ENCODE measurements at regions not wholly inside any gene's neighbourhood (a gene's known extent, or its start where the extent isn't known, plus 50 kb on each side); places are given as distances from the start of the nearest gene placed in this dataset.

GRCh38 chr14:48504921-48505320 lies 829.5 kb upstream of the MDGA2 start:
- intact Hi-C loops (cut with micrococcal nuclease) = no loop called here
- Histone ChIP-seq H3K27ac (ENCODE audit: low read depth, low read length) (no peak overlapping the region), H3K9me3 (ENCODE audit: control insufficient read depth in 1 of 2, low read length in 2 of 2) (no peaks in the 10 kb centered on the region), H3K27me3 (ENCODE audit: insufficient read depth, low read length) (no peaks in the 10 kb centered on the region), H3K36me3 (ENCODE audit: insufficient read depth, low read length) (no peaks in the 10 kb centered on the region), H3K4me3 (ENCODE audit: low read length in 2 of 2) (no peak overlapping the region), H3K4me1 (ENCODE audit: insufficient read depth, low read length) (no peaks in the 10 kb centered on the region)
- no peaks in the 10 kb centered on the region for H3K4me1 Mint-ChIP-seq
- no peak for DNase-seq
- no peak overlapping the region for H3K4me3 Mint-ChIP-seq
- ChIA-PET POLR2A (ENCODE audit: partially characterized antibody) (no interaction called here), CTCF (ENCODE audit: partially characterized antibody) (no interaction called here)
- no peaks in the 10 kb centered on the region for H3K36me3 Mint-ChIP-seq
- H3K9me3 Mint-ChIP-seq = peaks cover 0 to 8% (median 0%) of the 10 kb centered on the region in 8 donors
- H3K27ac Mint-ChIP-seq = no peak overlapping the region
- no peaks in the 10 kb centered on the region for H3K27me3 Mint-ChIP-seq

- Histone ChIP-seq H3K36me3 (ENCODE audit: insufficient read depth, low read length) (no peaks in the 10 kb centered on the region), H3K9me3 (ENCODE audit: control insufficient read depth in 1 of 2, low read length in 2 of 2) (no peaks in the 10 kb centered on the region), H3K4me3 (ENCODE audit: low read length in 2 of 2) (no peak overlapping the region), H3K4me1 (ENCODE audit: insufficient read depth, low read length) (no peaks in the 10 kb centered on the region), H3K27me3 (ENCODE audit: insufficient read depth, low read length) (no peaks in the 10 kb centered on the region), H3K27ac (ENCODE audit: low read depth, low read length) (no peak overlapping the region)
- ChIA-PET POLR2A (ENCODE audit: partially characterized antibody) (no interaction called here), CTCF (ENCODE audit: partially characterized antibody) (no interaction called here)
- no peak overlapping the region for H3K4me3 Mint-ChIP-seq
- H3K36me3 Mint-ChIP-seq = no peaks in the 10 kb centered on the region
- no peak for DNase-seq
- no peak overlapping the region for H3K27ac Mint-ChIP-seq
- H3K4me1 Mint-ChIP-seq = no peaks in the 10 kb centered on the region
- no peaks in the 10 kb centered on the region for H3K27me3 Mint-ChIP-seq
- intact Hi-C loops (cut with micrococcal nuclease) = no loop called here
- H3K9me3 Mint-ChIP-seq = peaks cover 0 to 10% (median 5%) of the 10 kb centered on the region in 8 donors
These were observed 815.4 kb upstream of the MDGA2 start for GRCh38 chr14:48490756-48491155.

GRCh38 chr14:48473944-48474343 lies 798.5 kb upstream of the MDGA2 start:
- intact Hi-C loops (cut with micrococcal nuclease) = no loop called here
- H3K36me3 ChIP-seq (ENCODE audit: insufficient read depth, low read length) = no peaks in the 10 kb centered on the region
- Mint-ChIP-seq H3K4me3 (no peak overlapping the region), H3K4me1 (no peaks in the 10 kb centered on the region), H3K27me3 (no peaks in the 10 kb centered on the region), H3K27ac (no peak overlapping the region), H3K9me3 (peaks cover 0 to 8% (median 3%) of the 10 kb centered on the region in 8 donors), H3K36me3 (no peaks in the 10 kb centered on the region)
- DNase-seq = no peak
- CTCF ChIA-PET (ENCODE audit: partially characterized antibody) = no interaction called here
- no peaks in the 10 kb centered on the region for H3K9me3 ChIP-seq (ENCODE audit: control insufficient read depth in 1 of 2, low read length in 2 of 2)
- no peaks in the 10 kb centered on the region for H3K27me3 ChIP-seq (ENCODE audit: insufficient read depth, low read length)
- H3K4me1 ChIP-seq (ENCODE audit: insufficient read depth, low read length) = no peaks in the 10 kb centered on the region
- no peak overlapping the region for H3K27ac ChIP-seq (ENCODE audit: low read depth, low read length)
- no peak overlapping the region for H3K4me3 ChIP-seq (ENCODE audit: low read length in 2 of 2)
- POLR2A ChIA-PET (ENCODE audit: partially characterized antibody) = no interaction called here

GRCh38 chr14:48456051-48456450 lies 780.6 kb upstream of the MDGA2 start:
- Mint-ChIP-seq H3K4me3 (no peak overlapping the region), H3K9me3 (peaks cover 0 to 3% (median 0%) of the 10 kb centered on the region in 8 donors), H3K4me1 (no peaks in the 10 kb centered on the region), H3K27me3 (no peaks in the 10 kb centered on the region), H3K27ac (no peak overlapping the region), H3K36me3 (no peaks in the 10 kb centered on the region)
- ChIA-PET CTCF (ENCODE audit: partially characterized antibody) (no interaction called here), POLR2A (ENCODE audit: partially characterized antibody) (no interaction called here)
- Histone ChIP-seq H3K4me3 (ENCODE audit: low read length in 2 of 2) (no peak overlapping the region), H3K27me3 (ENCODE audit: insufficient read depth, low read length) (no peaks in the 10 kb centered on the region), H3K4me1 (ENCODE audit: insufficient read depth, low read length) (no peaks in the 10 kb centered on the region), H3K36me3 (ENCODE audit: insufficient read depth, low read length) (no peaks in the 10 kb centered on the region), H3K27ac (ENCODE audit: low read depth, low read length) (no peak overlapping the region), H3K9me3 (ENCODE audit: control insufficient read depth in 1 of 2, low read length in 2 of 2) (no peaks in the 10 kb centered on the region)
- intact Hi-C loops (cut with micrococcal nuclease) = no loop called here
- no peak for DNase-seq

- H3K36me3 ChIP-seq (ENCODE audit: insufficient read depth, low read length) = no peaks in the 10 kb centered on the region
- Mint-ChIP-seq H3K27ac (no peak overlapping the region), H3K4me1 (no peaks in the 10 kb centered on the region), H3K9me3 (peaks cover 0 to 3% (median 0%) of the 10 kb centered on the region in 8 donors), H3K4me3 (no peak overlapping the region), H3K27me3 (no peaks in the 10 kb centered on the region), H3K36me3 (no peaks in the 10 kb centered on the region)
- H3K4me3 ChIP-seq (ENCODE audit: low read length in 2 of 2) = no peak overlapping the region
- no peak overlapping the region for H3K27ac ChIP-seq (ENCODE audit: low read depth, low read length)
- no peaks in the 10 kb centered on the region for H3K9me3 ChIP-seq (ENCODE audit: control insufficient read depth in 1 of 2, low read length in 2 of 2)
- ChIA-PET POLR2A (ENCODE audit: partially characterized antibody) (no interaction called here), CTCF (ENCODE audit: partially characterized antibody) (no interaction called here)
- H3K27me3 ChIP-seq (ENCODE audit: insufficient read depth, low read length) = no peaks in the 10 kb centered on the region
- no peaks in the 10 kb centered on the region for H3K4me1 ChIP-seq (ENCODE audit: insufficient read depth, low read length)
- DNase-seq = no peak
- intact Hi-C loops (cut with micrococcal nuclease) = no loop called here
These were observed 779.5 kb upstream of the MDGA2 start for GRCh38 chr14:48454887-48455286.

- no peak for DNase-seq
- no peak overlapping the region for H3K27ac Mint-ChIP-seq
- H3K4me1 ChIP-seq (ENCODE audit: insufficient read depth, low read length) = no peaks in the 10 kb centered on the region
- H3K4me3 ChIP-seq (ENCODE audit: low read length in 2 of 2) = no peak overlapping the region
- no peaks in the 10 kb centered on the region for H3K36me3 Mint-ChIP-seq
- ChIA-PET POLR2A (ENCODE audit: partially characterized antibody) (no interaction called here), CTCF (ENCODE audit: partially characterized antibody) (no interaction called here)
- H3K4me1 Mint-ChIP-seq = no peaks in the 10 kb centered on the region
- no peaks in the 10 kb centered on the region for H3K27me3 Mint-ChIP-seq
- H3K4me3 Mint-ChIP-seq = no peak overlapping the region
- H3K9me3 ChIP-seq (ENCODE audit: control insufficient read depth in 1 of 2, low read length in 2 of 2) = no peaks in the 10 kb centered on the region
- intact Hi-C loops (cut with micrococcal nuclease) = no loop called here
- H3K9me3 Mint-ChIP-seq = peaks cover 0 to 4% (median 0%) of the 10 kb centered on the region in 8 donors
- H3K27me3 ChIP-seq (ENCODE audit: insufficient read depth, low read length) = no peaks in the 10 kb centered on the region
- H3K36me3 ChIP-seq (ENCODE audit: insufficient read depth, low read length) = no peaks in the 10 kb centered on the region
- H3K27ac ChIP-seq (ENCODE audit: low read depth, low read length) = no peak overlapping the region
These were observed 777.1 kb upstream of the MDGA2 start for GRCh38 chr14:48452437-48452995.

GRCh38 chr14:48435221-48435620 lies 759.8 kb upstream of the MDGA2 start:
- no peak overlapping the region for H3K27ac Mint-ChIP-seq
- no peaks in the 10 kb centered on the region for H3K9me3 ChIP-seq (ENCODE audit: control insufficient read depth in 1 of 2, low read length in 2 of 2)
- no peak overlapping the region for H3K27ac ChIP-seq (ENCODE audit: low read depth, low read length)
- no peak overlapping the region for H3K4me3 ChIP-seq (ENCODE audit: low read length in 2 of 2)
- no peak for DNase-seq
- CTCF ChIA-PET (ENCODE audit: partially characterized antibody) = no interaction called here
- POLR2A ChIA-PET (ENCODE audit: partially characterized antibody) = no interaction called here
- no peaks in the 10 kb centered on the region for H3K36me3 ChIP-seq (ENCODE audit: insufficient read depth, low read length)
- H3K9me3 Mint-ChIP-seq = peaks cover 0 to 9% (median 5%) of the 10 kb centered on the region in 8 donors
- H3K27me3 Mint-ChIP-seq = no peaks in the 10 kb centered on the region
- H3K36me3 Mint-ChIP-seq = no peaks in the 10 kb centered on the region
- intact Hi-C loops (cut with micrococcal nuclease) = no loop called here
- no peaks in the 10 kb centered on the region for H3K4me1 Mint-ChIP-seq
- no peak overlapping the region for H3K4me3 Mint-ChIP-seq
- no peaks in the 10 kb centered on the region for H3K27me3 ChIP-seq (ENCODE audit: insufficient read depth, low read length)
- no peaks in the 10 kb centered on the region for H3K4me1 ChIP-seq (ENCODE audit: insufficient read depth, low read length)

- intact Hi-C loops (cut with micrococcal nuclease) = no loop called here
- Mint-ChIP-seq H3K4me1 (no peaks in the 10 kb centered on the region), H3K27me3 (no peaks in the 10 kb centered on the region), H3K9me3 (peaks cover 0 to 12% (median 4%) of the 10 kb centered on the region in 8 donors), H3K36me3 (no peaks in the 10 kb centered on the region), H3K27ac (no peak overlapping the region), H3K4me3 (no peak overlapping the region)
- ChIA-PET POLR2A (ENCODE audit: partially characterized antibody) (no interaction called here), CTCF (ENCODE audit: partially characterized antibody) (no interaction called here)
- Histone ChIP-seq H3K4me3 (ENCODE audit: low read length in 2 of 2) (no peak overlapping the region), H3K4me1 (ENCODE audit: insufficient read depth, low read length) (no peaks in the 10 kb centered on the region), H3K9me3 (ENCODE audit: control insufficient read depth in 1 of 2, low read length in 2 of 2) (peaks cover 0 to 3% of the 10 kb centered on the region in 2 donors), H3K27me3 (ENCODE audit: insufficient read depth, low read length) (no peaks in the 10 kb centered on the region), H3K27ac (ENCODE audit: low read depth, low read length) (no peak overlapping the region), H3K36me3 (ENCODE audit: insufficient read depth, low read length) (no peaks in the 10 kb centered on the region)
- no peak for DNase-seq
These were observed 755.4 kb upstream of the MDGA2 start for GRCh38 chr14:48430805-48431204.

Data from CD4-positive, alpha-beta memory T cell (primary cell).